HepG2 (cell line): ENCODE measurements at regions not wholly inside any gene's neighbourhood (a gene's known extent, or its start where the extent isn't known, plus 50 kb on each side); places are given as distances from the start of the nearest gene placed in this dataset.

Experiments used
- ATAC-seq: fragments of 200-7000 bp; cut with Tn5 transposase; 3 replicates; pipeline ENCODE4 v1.9.1; 2020; ENCODE audit warnings: mild to moderate bottlenecking, moderate library complexity
- BruUV-seq: library from RNA; stranded (reverse); fragments of 400-500 nt; replicated peaks from 2 replicates; lab custom pipeline; 2021; lab: Mats Ljungman, UMichigan
- CTCF ChIA-PET: fragments of 300-600 bp; formaldehyde crosslinking; extraction: SDS; loops from one replicate; lab custom pipeline; 2021; ENCODE audit warnings: low total read pairs, inconsistent platforms, low intra/inter-chr PET ratio; lab: Yijun Ruan, JAX
- POLR2A ChIA-PET: fragments of 350-600 bp; sonication (Branson Sonifier 250); formaldehyde crosslinking; loops from one replicate; lab custom pipeline; 2020; ENCODE audit warnings: antibody characterized with exemption, inconsistent platforms; lab: Yijun Ruan, JAX
- DNase-seq: peaks from one replicate; pipeline ENCODE4 v3.0.0-alpha.2; 2015; ENCODE audit warnings: low spot score
- FAIRE-seq: peaks from 3 replicates; lab custom pipeline; 2011; peaks lifted over from hg19 to GRCh38; lab: Jason Lieb, UNC
- H2AFZ ChIP-seq: one replicate; pipeline ENCODE4 v1.6.1; 2011; ENCODE audit warnings: low read length, inconsistent platforms
- H3K27ac ChIP-seq: fragments of 300-600 bp; 3 replicates; pipeline ENCODE4 v1.8.0; 2011; ENCODE audit warnings: mixed run types, mild to moderate bottlenecking, mixed read lengths, low read length, inconsistent platforms; ENCODE audit not compliant: insufficient read depth; ENCODE audit errors: extremely low read length
- H3K27me3 ChIP-seq, 2 experiments: fragments of 200-600 bp in 1 of 2; 2 replicates in 1 of 2; 3 replicates in 1 of 2; pipeline versions ENCODE4 v1.6.0 to v1.8.0; 2011; ENCODE audit warnings: low read length in 2 of 2, mild to moderate bottlenecking in 2 of 2, moderate library complexity in 2 of 2, inconsistent platforms in 1 of 2; ENCODE audit not compliant: insufficient read depth in 2 of 2, control insufficient read depth in 1 of 2
- H3K36me3 ChIP-seq, 2 experiments: fragments of 200-600 bp in 1 of 2; replicated peaks in 1 of 2; 2 replicates in 1 of 2; 3 replicates in 1 of 2; pipeline versions ENCODE4 v1.5.1 to v1.8.0; 2011; ENCODE audit warnings: low read length in 2 of 2, inconsistent platforms in 1 of 2; ENCODE audit not compliant: insufficient read depth in 2 of 2, control insufficient read depth in 1 of 2
- H3K4me1 ChIP-seq: 2 replicates; pipeline ENCODE4 v1.5.1; 2012; ENCODE audit warnings: low read length, inconsistent platforms; ENCODE audit not compliant: insufficient read depth
- H3K4me2 ChIP-seq: 2 replicates; pipeline ENCODE4 v1.6.0; 2011; ENCODE audit warnings: low read depth, low read length, inconsistent platforms
- H3K4me3 ChIP-seq, 3 experiments: fragments of 200-600 bp in 1 of 3; sonication (generic), shearing (Covaris generic) in 1 of 3; replicated peaks in 1 of 3; 2 replicates each; pipeline ENCODE4 v1.5.1; 2011 to 2016; ENCODE audit warnings: low read length in 3 of 3, inconsistent platforms in 2 of 3, low read depth in 2 of 3, mild to moderate bottlenecking in 2 of 3, control low read depth in 1 of 3, mixed read lengths in 1 of 3; ENCODE audit not compliant: insufficient read depth in 1 of 3
- H3K79me2 ChIP-seq: one replicate; pipeline ENCODE4 v1.6.1; 2011; ENCODE audit warnings: low read length, inconsistent platforms; ENCODE audit not compliant: insufficient read depth
- H3K9ac ChIP-seq: 2 replicates; pipeline ENCODE4 v1.6.0; 2011; ENCODE audit warnings: mild to moderate bottlenecking, low read depth, low read length, inconsistent platforms; ENCODE audit not compliant: insufficient read depth
- H3K9me3 ChIP-seq: 2 replicates; pipeline ENCODE4 v1.5.1; 2012; ENCODE audit warnings: mild to moderate bottlenecking, low read length
- H4K20me1 ChIP-seq: 2 replicates; pipeline ENCODE4 v1.6.0; 2011; ENCODE audit warnings: inconsistent platforms, mild to moderate bottlenecking, low read length, moderate library complexity; ENCODE audit not compliant: insufficient read depth
- FOXJ3 ChIP-seq: sonication (generic); formaldehyde crosslinking; IDR thresholded peaks from 2 replicates; pipeline ENCODE4 v1.4.0; 2020; ENCODE audit warnings: missing genetic modification reagents, mild to moderate bottlenecking, borderline replicate concordance
- KMT2A ChIP-seq: sonication (generic); formaldehyde crosslinking; IDR thresholded peaks from 2 replicates; pipeline ENCODE4 v1.4.0; 2020; ENCODE audit warnings: missing genetic modification reagents
- XBP1 ChIP-seq: sonication (generic); formaldehyde crosslinking; IDR thresholded peaks from 2 replicates; pipeline ENCODE4 v1.5.0; 2020; ENCODE audit warnings: missing genetic modification reagents
- ZBTB20 ChIP-seq: sonication (generic); formaldehyde crosslinking; IDR thresholded peaks from 2 replicates; pipeline ENCODE4 v1.8.1; 2023; ENCODE audit warnings: missing genetic modification reagents, low read depth, mild to moderate bottlenecking, borderline replicate concordance
- ZNF609 ChIP-seq: sonication (generic); formaldehyde crosslinking; IDR thresholded peaks from 2 replicates; pipeline ENCODE4 v1.4.0; 2020; ENCODE audit warnings: mild to moderate bottlenecking, missing genetic modification reagents, borderline replicate concordance
- WGBS: methylation state at CpG from one replicate; pipeline ENCODE4 v1.1.6; 2017; ENCODE audit warnings: low lambda C conversion rate; 5-methylcytosine and 5-hydroxymethylcytosine counted together
- in situ Hi-C: cut with HindIII; loops from 2 replicates; pipeline ENCODE4 v1.10.0; 2017; ENCODE audit warnings: low pct_unique_long_range_greater_than_20kb; ENCODE audit not compliant: extremely low pct_ligation_motif_present
- intact Hi-C: fragments of 100-400 bp; cut with micrococcal nuclease; formaldehyde crosslinking; loops from one replicate; pipeline ENCODE4 v1.10.0; 2022; ENCODE audit not compliant: unreplicated experiment

DNA sequence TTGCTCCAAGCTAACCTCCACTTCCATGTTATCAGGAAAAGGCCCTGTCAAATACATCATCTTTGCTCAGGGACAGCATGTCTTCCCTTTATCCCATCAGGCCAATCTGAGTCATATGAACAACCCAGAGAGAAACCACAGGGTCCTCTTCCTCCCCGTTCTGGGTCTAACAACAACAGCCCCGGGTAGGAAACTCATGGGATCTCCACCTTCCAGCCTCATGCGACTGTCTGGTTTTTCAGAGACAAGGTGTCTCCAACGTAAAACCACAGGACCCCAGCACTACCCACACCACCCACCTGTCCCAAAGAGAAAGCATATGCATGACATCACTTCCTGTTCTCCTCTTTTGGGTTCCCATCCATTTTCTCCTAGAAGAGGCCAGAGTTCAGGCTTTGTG, 217.9 kb downstream of the ENC1 start:
- Histone ChIP-seq H3K4me1 (peaks cover 42% of the 10 kb centered on the region), H3K27me3 (no peaks in the 10 kb centered on the region), H3K4me3 (no peak overlapping the region), H3K27ac (no peak overlapping the region), H3K9me3 (no peaks in the 10 kb centered on the region), H3K79me2 (no peaks in the 10 kb centered on the region), H3K36me3 (no peaks in the 10 kb centered on the region), H4K20me1 (no peaks in the 10 kb centered on the region), H3K9ac (no peak overlapping the region), H2AFZ (no peak overlapping the region), H3K4me2 (no peak overlapping the region)
- in situ Hi-C loops (no loop called here), intact Hi-C loops (no loop called here)
- BruUV-seq = no TSS peak
- TF ChIP-seq ZBTB20 (no peak), XBP1 (CRISPR knock-in tag) (no peak), FOXJ3 (CRISPR knock-in tag) (no peak)
- WGBS = 96% methylated on average over 4 of the region's 4 CpGs
- DNase-seq (no peak), ATAC-seq (no peak), FAIRE-seq (no peak)
- ChIA-PET POLR2A (no interaction called here), CTCF (no interaction called here)

GRCh38 chr5:74422030-74422429, 218.5 kb downstream of the ENC1 start:
- no peaks in the 10 kb centered on the region for H3K27me3 ChIP-seq
- no peaks in the 10 kb centered on the region for H3K79me2 ChIP-seq
- no peak for ATAC-seq
- DNase-seq = no peak
- no peaks in the 10 kb centered on the region for H4K20me1 ChIP-seq
- ChIA-PET CTCF (no interaction called here), POLR2A (no interaction called here)
- H2AFZ ChIP-seq = no peak overlapping the region
- TF ChIP-seq ZNF609 (no peak), KMT2A (no peak)
- H3K4me1 ChIP-seq = peaks cover 42% of the 10 kb centered on the region
- no TSS peak for BruUV-seq
- H3K9me3 ChIP-seq = no peaks in the 10 kb centered on the region
- no peaks in the 10 kb centered on the region for H3K36me3 ChIP-seq
- H3K4me2 ChIP-seq = no peak overlapping the region
- no peak overlapping the region for H3K27ac ChIP-seq
- in situ Hi-C loops = no loop called here
- H3K4me3 ChIP-seq = no peak overlapping the region
- no peak overlapping the region for H3K9ac ChIP-seq
- no peak for FAIRE-seq
- 72% methylated on average over 3 of the region's 3 CpGs for WGBS
- intact Hi-C loops = no loop called here
